H1 (cell line): ENCODE measurements at regions not wholly inside any gene's neighbourhood (a gene's known extent, or its start where the extent isn't known, plus 50 kb on each side); places are given as distances from the start of the nearest gene placed in this dataset.

Experiments
- TEAD4 ChIP-seq: IDR thresholded peaks from 2 replicates; pipeline ENCODE4 v1.6.1; 2012; ENCODE audit warnings: low read depth, low read length, inconsistent platforms, mixed read lengths
- YY1 ChIP-seq: IDR thresholded peaks from 2 replicates; pipeline ENCODE4 v1.6.1; 2011; ENCODE audit warnings: low read depth, mild to moderate bottlenecking, low read length

GRCh38 chr2:153098073-153098472, 379.7 kb downstream of the ARL6IP6 start (continued):
- TF ChIP-seq TEAD4 (no peak), YY1 (no peak)
- TF ChIP-seq, all 59 proteins: peak for 0
